Nephron progenitor cell (in vitro differentiated cells): ENCODE measurements at regions not wholly inside any gene's neighbourhood (a gene's known extent, or its start where the extent isn't known, plus 50 kb on each side); places are given as distances from the start of the nearest gene placed in this dataset.

Experiments used
- DNase-seq: peaks from one replicate; pipeline ENCODE4 v3.0.0; 2021
- H3K27ac Mint-ChIP-seq: 2 replicates; pipeline ENCODE4 v1.8.0; 2021; ENCODE audit warnings: mild to moderate bottlenecking, moderate library complexity, mixed read lengths
- H3K27me3 Mint-ChIP-seq: 2 replicates; pipeline ENCODE4 v1.8.0; 2021; ENCODE audit warnings: mild to moderate bottlenecking, low read depth, mixed read lengths; ENCODE audit not compliant: poor library complexity
- H3K36me3 Mint-ChIP-seq: 2 replicates; pipeline ENCODE4 v1.8.0; 2021; ENCODE audit warnings: low read depth, mixed read lengths
- H3K4me1 Mint-ChIP-seq: 2 replicates; pipeline ENCODE4 v1.8.0; 2021; ENCODE audit warnings: mixed read lengths
- H3K4me3 Mint-ChIP-seq: 2 replicates; pipeline ENCODE4 v1.8.0; 2021; ENCODE audit warnings: mild to moderate bottlenecking, moderate library complexity, mixed read lengths
- H3K9me3 Mint-ChIP-seq: 2 replicates; pipeline ENCODE4 v1.8.0; 2021; ENCODE audit warnings: mild to moderate bottlenecking, moderate library complexity, mixed read lengths
- CTCF ChIP-seq: fragments of 200-600 bp; sonication (generic); IDR thresholded peaks from 2 replicates; pipeline ENCODE4 v1.5.0; 2021; ENCODE audit warnings: antibody characterized with exemption

- peaks cover 3% of the 10 kb centered on the region for H3K27me3 Mint-ChIP-seq
- DNase-seq = no peak
- no peak for TF ChIP-seq CTCF
- H3K36me3 Mint-ChIP-seq = no peaks in the 10 kb centered on the region
- H3K4me1 Mint-ChIP-seq = peaks cover 47% of the 10 kb centered on the region
- H3K4me3 Mint-ChIP-seq = no peak overlapping the region
- no peak overlapping the region for H3K27ac Mint-ChIP-seq
- no peaks in the 10 kb centered on the region for H3K9me3 Mint-ChIP-seq
These were observed 333.7 kb upstream of the FIGN start for GRCh38 chr2:164069540-164069939.

- TF ChIP-seq CTCF = no peak
- H3K9me3 Mint-ChIP-seq = no peaks in the 10 kb centered on the region
These were observed 332.3 kb upstream of the FIGN start for GRCh38 chr2:164068063-164068462.

GRCh38 chr2:164066095-164066494 is 330.3 kb upstream of the FIGN start:
- Mint-ChIP-seq H3K27me3 (no peaks in the 10 kb centered on the region), H3K4me1 (peaks cover 34% of the 10 kb centered on the region), H3K9me3 (no peaks in the 10 kb centered on the region), H3K36me3 (no peaks in the 10 kb centered on the region), H3K4me3 (no peak overlapping the region), H3K27ac (no peak overlapping the region)
- no peak for TF ChIP-seq CTCF
- no peak for DNase-seq

More at GRCh38 chr2:164068063-164068462, 332.3 kb upstream of the FIGN start:
- H3K4me3 Mint-ChIP-seq = no peak overlapping the region
- no peak overlapping the region for H3K27ac Mint-ChIP-seq
- H3K27me3 Mint-ChIP-seq = peaks cover 2% of the 10 kb centered on the region
- H3K36me3 Mint-ChIP-seq = no peaks in the 10 kb centered on the region
- DNase-seq = no peak
- H3K4me1 Mint-ChIP-seq = peaks cover 36% of the 10 kb centered on the region

- H3K27me3 Mint-ChIP-seq = no peaks in the 10 kb centered on the region
- no peak overlapping the region for H3K27ac Mint-ChIP-seq
- no peak for TF ChIP-seq CTCF
- H3K9me3 Mint-ChIP-seq = no peaks in the 10 kb centered on the region
- H3K4me3 Mint-ChIP-seq = no peak overlapping the region
- no peak for DNase-seq
- peaks cover 33% of the 10 kb centered on the region for H3K4me1 Mint-ChIP-seq
- no peaks in the 10 kb centered on the region for H3K36me3 Mint-ChIP-seq
These were observed 329.2 kb upstream of the FIGN start for GRCh38 chr2:164065038-164065437.

GRCh38 chr2:164061129-164061746 is 325.4 kb upstream of the FIGN start:
- Mint-ChIP-seq H3K4me3 (no peak overlapping the region), H3K27me3 (no peaks in the 10 kb centered on the region), H3K27ac (no peak overlapping the region), H3K9me3 (no peaks in the 10 kb centered on the region), H3K36me3 (no peaks in the 10 kb centered on the region), H3K4me1 (peaks cover 14% of the 10 kb centered on the region)
- peak; percentile 63 for DNase-seq
- peak; percentile 78 for TF ChIP-seq CTCF

- TF ChIP-seq CTCF = no peak
- Mint-ChIP-seq H3K36me3 (no peaks in the 10 kb centered on the region), H3K4me3 (no peak overlapping the region), H3K27ac (no peak overlapping the region), H3K9me3 (no peaks in the 10 kb centered on the region), H3K27me3 (no peaks in the 10 kb centered on the region), H3K4me1 (peaks cover 14% of the 10 kb centered on the region)
- no peak for DNase-seq
These were observed 324.2 kb upstream of the FIGN start for GRCh38 chr2:164060031-164060430.
